HCT116 (cell line): ENCODE measurements at regions not wholly inside any gene's neighbourhood (a gene's known extent, or its start where the extent isn't known, plus 50 kb on each side); places are given as distances from the start of the nearest gene placed in this dataset.

Experiments used
- ATAC-seq: fragments of 200-7000 bp; cut with Tn5 transposase; 2 replicates; pipeline ENCODE4 v1.9.1; 2020; ENCODE audit warnings: mild to moderate bottlenecking, moderate library complexity
- BruUV-seq: library from RNA; stranded (reverse); fragments of 400-500 nt; replicated peaks from 2 replicates; lab custom pipeline; 2021; lab: Mats Ljungman, UMichigan
- CTCF ChIA-PET: fragments of 300-600 bp; sonication (Branson Sonifier 250); formaldehyde crosslinking; loops from one replicate; lab custom pipeline; 2021; ENCODE audit warnings: antibody characterized with exemption; lab: Charles Lee
- POLR2A ChIA-PET: fragments of 300-600, 350-600 bp; sonication (Branson Sonifier 250); formaldehyde crosslinking; loops from one replicate; lab custom pipeline; 2021; ENCODE audit warnings: antibody characterized with exemption; lab: Charles Lee
- RAD21 ChIA-PET, 2 experiments: fragments of 300-600 bp; sonication (Branson Sonifier 250); formaldehyde crosslinking; loops; one replicate each; lab custom pipeline; 2023; ENCODE audit warnings: low total read pairs in 2 of 2; ENCODE audit not compliant: uncharacterized antibody in 2 of 2, unreplicated experiment in 2 of 2, low non-redundant PET in 1 of 2; lab: Charles Lee
- DNase-seq: peaks from one replicate; pipeline ENCODE4 v3.0.0-alpha.2; 2010; ENCODE audit warnings: low read depth, low spot score
- H2AFZ ChIP-seq: fragments of 200-600 bp; shearing (Covaris generic), sonication (generic); 2 replicates; pipeline ENCODE4 v1.6.1; 2017; ENCODE audit warnings: low read depth, mixed run types, mixed read lengths, antibody characterized with exemption, low read length; ENCODE audit not compliant: poor library complexity, severe bottlenecking
- H3K27ac ChIP-seq: 2 replicates; pipeline ENCODE4 v1.5.1; 2012; ENCODE audit warnings: low read depth, low read length
- H3K27me3 ChIP-seq: fragments of 200-600 bp; sonication (generic); 2 replicates; pipeline ENCODE4 v1.6.1; 2016; ENCODE audit warnings: mixed run types, low read length, mixed read lengths; ENCODE audit not compliant: insufficient read depth
- H3K36me3 ChIP-seq, 2 experiments: fragments of 200-500 bp in 1 of 2; fragments of 200-600 bp in 1 of 2; sonication (Bioruptor generic) in 1 of 2; sonication (generic) in 1 of 2; 2 replicates each; pipeline versions ENCODE4 v1.5.1 to v1.6.1; 2014 to 2016; ENCODE audit warnings: low read length in 2 of 2, inconsistent platforms in 1 of 2, mixed read lengths in 1 of 2, mixed run types in 1 of 2; ENCODE audit not compliant: insufficient read depth in 2 of 2, control insufficient read depth in 1 of 2
- H3K4me1 ChIP-seq, 2 experiments: fragments of 200-600 bp in 1 of 2; sonication (generic) in 1 of 2; 2 replicates each; pipeline versions ENCODE4 v1.5.1 to v1.6.1; 2012 to 2017; ENCODE audit warnings: low read length in 2 of 2, inconsistent platforms in 1 of 2, mild to moderate bottlenecking in 1 of 2, mixed read lengths in 1 of 2, mixed run types in 1 of 2, moderate library complexity in 1 of 2; ENCODE audit not compliant: insufficient read depth in 2 of 2, control insufficient read depth in 1 of 2
- H3K4me2 ChIP-seq: fragments of 200-600 bp; sonication (generic); 2 replicates; pipeline ENCODE4 v1.6.1; 2017; ENCODE audit warnings: mixed run types, low read length, mixed read lengths
- H3K4me3 ChIP-seq, 2 experiments: fragments of 200-600 bp in 1 of 2; sonication (generic) in 1 of 2; replicated peaks in 1 of 2; 2 replicates each; pipeline ENCODE4 v1.5.1; 2011 to 2016; ENCODE audit warnings: low read length in 2 of 2, control low read depth in 1 of 2, low read depth in 1 of 2, mild to moderate bottlenecking in 1 of 2, mixed read lengths in 1 of 2, mixed run types in 1 of 2
- H3K79me2 ChIP-seq: fragments of 200-600 bp; sonication (generic); 2 replicates; pipeline ENCODE4 v1.6.1; 2017; ENCODE audit warnings: mild to moderate bottlenecking, mixed run types, low read length, moderate library complexity, mixed read lengths; ENCODE audit not compliant: insufficient read depth
- H3K9ac ChIP-seq: fragments of 200-600 bp; sonication (generic); 2 replicates; pipeline ENCODE4 v1.6.1; 2016; ENCODE audit warnings: low read length, mixed read lengths
- H3K9me2 ChIP-seq: fragments of 200-600 bp; sonication (generic), shearing (Covaris generic); 2 replicates; pipeline ENCODE4 v1.6.1; 2017; ENCODE audit warnings: mixed run types, mild to moderate bottlenecking, moderate library complexity; ENCODE audit not compliant: insufficient read depth
- H3K9me3 ChIP-seq, 2 experiments: fragments of 200-500 bp in 1 of 2; fragments of 200-600 bp in 1 of 2; sonication (Bioruptor generic) in 1 of 2; sonication (generic) in 1 of 2; 2 replicates each; pipeline ENCODE4 v1.6.1; 2014 to 2017; ENCODE audit warnings: low read length in 2 of 2, mixed read lengths in 2 of 2, inconsistent platforms in 1 of 2, low read depth in 1 of 2, mild to moderate bottlenecking in 1 of 2, mixed run types in 1 of 2, moderate library complexity in 1 of 2; ENCODE audit not compliant: control insufficient read depth in 1 of 2, insufficient read depth in 1 of 2
- H4K20me1 ChIP-seq: fragments of 200-600 bp; sonication (generic), shearing (Covaris generic); 2 replicates; pipeline ENCODE4 v1.6.1; 2017; ENCODE audit warnings: mixed run types, mild to moderate bottlenecking, moderate library complexity; ENCODE audit not compliant: insufficient read depth
- CBX3 ChIP-seq: IDR thresholded peaks from 2 replicates; pipeline ENCODE4 v1.6.1; 2012; ENCODE audit warnings: low read depth
- CEBPB ChIP-seq: IDR thresholded peaks from 2 replicates; pipeline ENCODE4 v1.6.1; 2012; ENCODE audit warnings: low read depth
- CTCF ChIP-seq, 3 experiments: fragments of 200-600 bp in 1 of 3; sonication (generic) in 1 of 3; IDR thresholded peaks in 2 of 3; conservative IDR thresholded peaks in 1 of 3; 2 replicates each; pipeline ENCODE4 v1.5.1; 2012 to 2017; ENCODE audit warnings: low read depth in 2 of 3, low read length in 2 of 3, antibody characterized with exemption in 1 of 3, borderline replicate concordance in 1 of 3, control low read depth in 1 of 3, mild to moderate bottlenecking in 1 of 3, mixed read lengths in 1 of 3, mixed run types in 1 of 3, moderate library complexity in 1 of 3; ENCODE audit not compliant: insufficient read depth in 1 of 3
- ELF1 ChIP-seq: IDR thresholded peaks from 2 replicates; pipeline ENCODE4 v1.6.1; 2012; ENCODE audit warnings: low read depth, borderline replicate concordance
- JUND ChIP-seq: IDR thresholded peaks from 2 replicates; pipeline ENCODE4 v1.6.1; 2012
- POLR2A ChIP-seq: IDR thresholded peaks from 2 replicates; pipeline ENCODE4 v1.7.0; 2011; ENCODE audit warnings: borderline replicate concordance; ENCODE audit not compliant: insufficient read depth, insufficient read length; ENCODE audit errors: extremely low read depth
- REST ChIP-seq: IDR thresholded peaks from 2 replicates; pipeline ENCODE4 v1.6.1; 2012; ENCODE audit warnings: low read depth
- SP1 ChIP-seq: IDR thresholded peaks from 2 replicates; pipeline ENCODE4 v1.6.1; 2012; ENCODE audit warnings: low read depth
- TCF7L2 ChIP-seq: IDR thresholded peaks from 2 replicates; pipeline ENCODE4 v1.7.0; 2011; ENCODE audit warnings: borderline replicate concordance, inconsistent platforms; ENCODE audit not compliant: insufficient read depth, insufficient read length; ENCODE audit errors: extremely low read depth
- intact Hi-C: fragments of 100-400 bp; cut with micrococcal nuclease; formaldehyde crosslinking; loops from 2 replicates; pipeline ENCODE4 v1.10.0; 2022
- TF ChIP-seq, protein P1 (sequence below): IDR thresholded peaks from 2 replicates; pipeline ENCODE4 v1.6.1; 2012

DNA sequence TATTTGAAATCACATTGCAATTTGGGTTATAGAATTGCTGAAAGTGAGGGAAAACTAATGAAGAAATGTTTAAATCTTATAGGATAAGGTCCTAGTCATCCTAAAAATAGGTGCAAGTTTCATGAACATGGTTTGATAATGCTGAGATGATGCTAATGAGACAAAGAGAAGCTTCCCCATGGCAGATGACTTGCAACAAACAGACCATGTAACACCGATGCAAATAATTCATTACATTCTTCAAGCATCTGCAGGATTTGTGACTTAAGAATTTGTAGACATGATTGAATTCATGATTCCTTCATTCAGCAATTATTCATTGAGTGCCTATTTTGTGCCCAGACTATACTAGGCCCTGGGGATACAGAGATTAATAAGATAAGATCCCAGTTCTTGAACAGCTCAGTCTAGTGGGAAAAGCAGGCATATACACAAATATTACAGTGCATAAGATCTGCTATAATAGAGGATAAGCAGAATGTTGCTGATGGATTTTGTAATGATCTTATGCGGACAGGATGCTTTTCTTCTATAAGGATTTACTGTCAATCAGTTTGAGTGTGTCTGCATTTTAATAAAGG is 367.9 kb upstream of the GBE1 start:
- Histone ChIP-seq H3K27ac (no peak overlapping the region), H3K9me2 (no peaks in the 10 kb centered on the region), H3K4me2 (no peak overlapping the region), H3K79me2 (no peaks in the 10 kb centered on the region), H3K36me3 (no peaks in the 10 kb centered on the region), H3K4me3 (no peak overlapping the region), H4K20me1 (no peaks in the 10 kb centered on the region), H3K27me3 (no peaks in the 10 kb centered on the region), H3K4me1 (no peaks in the 10 kb centered on the region), H2AFZ (no peak overlapping the region), H3K9me3 (no peaks in the 10 kb centered on the region), H3K9ac (no peak overlapping the region)
- RAD21 ChIA-PET, result no interaction called here
- CTCF ChIA-PET, result no interaction called here
- intact Hi-C loops, result no loop called here
- POLR2A ChIA-PET, result no interaction called here
- DNase-seq, result no peak
- TF ChIP-seq CBX3, result no peak
- TF ChIP-seq POLR2A, result no peak
- TF ChIP-seq SP1, result no peak
- no peak for TF ChIP-seq TCF7L2
- no peak for TF ChIP-seq CTCF (IDR thresholded peaks at IDR 0.05 in 2 of 3, conservative IDR thresholded peaks at IDR 0.05 in 1 of 3; ENCODE audit: borderline replicate concordance in 1 of 3, insufficient read depth in 1 of 3, low read depth in 2 of 3, low read length in 2 of 3)
- ATAC-seq, result no peak
- BruUV-seq, result no TSS peak

GRCh38 chr3:82128271-82128670 is 366.8 kb upstream of the GBE1 start:
- ChIA-PET CTCF (no interaction called here), POLR2A (no interaction called here), RAD21 (no interaction called here)
- no peak overlapping the region for H3K9ac ChIP-seq
- no peak overlapping the region for H3K27ac ChIP-seq
- ATAC-seq, result no peak
- no peaks in the 10 kb centered on the region for H4K20me1 ChIP-seq
- no peak overlapping the region for H3K4me3 ChIP-seq
- no peaks in the 10 kb centered on the region for H3K27me3 ChIP-seq
- no peaks in the 10 kb centered on the region for H3K4me1 ChIP-seq
- intact Hi-C loops, result no loop called here
- TF ChIP-seq JUND (no peak), REST (no peak), CBX3 (no peak), CEBPB (no peak), ELF1 (no peak)
- TF ChIP-seq, protein P1, sequence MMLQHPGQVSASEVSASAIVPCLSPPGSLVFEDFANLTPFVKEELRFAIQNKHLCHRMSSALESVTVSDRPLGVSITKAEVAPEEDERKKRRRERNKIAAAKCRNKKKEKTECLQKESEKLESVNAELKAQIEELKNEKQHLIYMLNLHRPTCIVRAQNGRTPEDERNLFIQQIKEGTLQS, result no peak
- no TSS peak for BruUV-seq
- no peaks in the 10 kb centered on the region for H3K9me2 ChIP-seq
- H2AFZ ChIP-seq, result no peak overlapping the region
- no peak overlapping the region for H3K4me2 ChIP-seq
- H3K9me3 ChIP-seq, result no peaks in the 10 kb centered on the region
- H3K79me2 ChIP-seq, result no peaks in the 10 kb centered on the region
- H3K36me3 ChIP-seq, result no peaks in the 10 kb centered on the region
- no peak for DNase-seq
